ENCODE measurements at regions not wholly inside any gene's neighbourhood (a gene's known extent, or its start where the extent isn't known, plus 50 kb on each side); places are given as distances from the start of the nearest gene placed in this dataset.
"Not testable (repeated sequence)": the region's sequence is repeated elsewhere in the genome, so short reads cannot be mapped to it uniquely, and the experiment has no call there.

- Histone ChIP-seq H3K9me3 (no peaks in the 10 kb centered on the region), H3K27ac (no peak overlapping the region), H3K27me3 (no peaks in the 10 kb centered on the region), H3K4me1 (peaks cover 5% of the 10 kb centered on the region), H3K4me3 (no peak overlapping the region), H3K36me3 (no peaks in the 10 kb centered on the region)
- ATAC-seq: peak; percentile 55
- no peak for DNase-seq
- TF ChIP-seq CTCF (IDR thresholded peaks at IDR 0.05): peak; percentile 39
- intact Hi-C loops (cut with DNase I): no loop called here
These were observed 60.7 kb downstream of the RPL22L1 start for GRCh38 chr3:170809007-170809974.

- Histone ChIP-seq H3K4me1 (peaks cover 5% of the 10 kb centered on the region), H3K27ac (no peak overlapping the region), H3K36me3 (no peaks in the 10 kb centered on the region), H3K4me3 (no peak overlapping the region), H3K9me3 (no peaks in the 10 kb centered on the region), H3K27me3 (no peaks in the 10 kb centered on the region)
- no peak for TF ChIP-seq CTCF (IDR thresholded peaks at IDR 0.05)
- DNase-seq (no peak), ATAC-seq (no peak)
- intact Hi-C loops (cut with DNase I): no loop called here
These were observed 62.0 kb downstream of the RPL22L1 start for GRCh38 chr3:170808041-170808440.

- intact Hi-C loops (cut with DNase I): no loop called here
- Histone ChIP-seq H3K36me3 (no peaks in the 10 kb centered on the region), H3K27ac (no peak overlapping the region), H3K27me3 (no peaks in the 10 kb centered on the region), H3K9me3 (no peaks in the 10 kb centered on the region), H3K4me3 (no peak overlapping the region), H3K4me1 (no peaks in the 10 kb centered on the region)
- no peak for ATAC-seq
- no peak for DNase-seq
- no peak for TF ChIP-seq CTCF (IDR thresholded peaks at IDR 0.05)
These were observed 63.3 kb downstream of the RPL22L1 start for GRCh38 chr3:170806676-170807075.

GRCh38 chr3:170806141-170806540 is 63.9 kb downstream of the RPL22L1 start:
- DNase-seq (no peak), ATAC-seq (no peak)
- no peaks in the 10 kb centered on the region for H3K9me3 ChIP-seq
- H3K36me3 ChIP-seq: no peaks in the 10 kb centered on the region
- no peak overlapping the region for H3K27ac ChIP-seq
- H3K4me3 ChIP-seq: no peak overlapping the region
- intact Hi-C loops (cut with DNase I): no loop called here
- no peaks in the 10 kb centered on the region for H3K27me3 ChIP-seq
- no peak for TF ChIP-seq CTCF (IDR thresholded peaks at IDR 0.05)
- no peaks in the 10 kb centered on the region for H3K4me1 ChIP-seq

- H3K36me3 ChIP-seq; intact Hi-C loops (cut with DNase I); ATAC-seq; H3K27ac ChIP-seq; DNase-seq; H3K4me3 ChIP-seq; H3K27me3 ChIP-seq; H3K4me1 ChIP-seq; H3K9me3 ChIP-seq: not testable (repeated sequence)
These were observed 64.7 kb downstream of the RPL22L1 start for GRCh38 chr3:170805296-170805695.

GRCh38 chr3:170804634-170805033 is 65.4 kb downstream of the RPL22L1 start:
- H3K9me3 ChIP-seq; H3K27ac ChIP-seq; H3K4me3 ChIP-seq; ATAC-seq; H3K27me3 ChIP-seq; H3K4me1 ChIP-seq; DNase-seq; H3K36me3 ChIP-seq; intact Hi-C loops (cut with DNase I): not testable (repeated sequence)
